Body of pancreas (tissue), 4 donors: ENCODE measurements at regions not wholly inside any gene's neighbourhood (a gene's known extent, or its start where the extent isn't known, plus 50 kb on each side); places are given as distances from the start of the nearest gene placed in this dataset.

Experiments
- ATAC-seq: fragments of 150-250 bp; one replicate; pipeline ENCODE4 v1.9.1; 2016
- DNase-seq, 4 donors: peaks; one replicate each; pipeline ENCODE4 v3.0.0-alpha.2; 2019
- H3K27ac ChIP-seq, 4 donors: fragments of 200-600 bp; sonication (generic); 1 replicate in 3 of 4; 2 replicates in 1 of 4; pipeline versions ENCODE4 v1.5.1 to v1.6.1; 2016 to 2019; ENCODE audit warnings: mild to moderate bottlenecking in 1 of 4, mixed read lengths in 1 of 4, moderate library complexity in 1 of 4
- H3K27me3 ChIP-seq, 2 donors: fragments of 200-600 bp; sonication (generic); one replicate each; pipeline ENCODE4 v1.6.0; 2016; ENCODE audit warnings: mild to moderate bottlenecking in 1 of 2
- H3K36me3 ChIP-seq, 2 donors: fragments of 200-600 bp; sonication (generic); replicated peaks in 1 of 2; 2 replicates each; pipeline ENCODE4 v1.5.1; 2016; ENCODE audit warnings: low read depth in 2 of 2; ENCODE audit not compliant: insufficient read depth in 1 of 2
- H3K4me1 ChIP-seq: fragments of 200-600 bp; sonication (generic); one replicate; pipeline ENCODE4 v1.6.0; 2016
- H3K4me3 ChIP-seq, 2 donors: fragments of 200-600 bp; sonication (generic); 1 replicate in 1 of 2; 2 replicates in 1 of 2; pipeline ENCODE4 v1.5.1; 2016 to 2019
- H3K9me3 ChIP-seq, 3 donors: fragments of 200-600 bp; sonication (generic); 1 replicate in 2 of 3; 2 replicates in 1 of 3; pipeline ENCODE4 v1.5.1; 2016
- CTCF ChIP-seq, 7 experiments: fragments of 450-650 bp in 4 of 7; fragments of 200-600 bp in 3 of 7; sonication (generic) in 3 of 7; IDR thresholded peaks; one replicate each; pipeline ENCODE4 v1.5.1; 2016 to 2019; ENCODE audit warnings: antibody characterized with exemption in 7 of 7
- POLR2A ChIP-seq, 3 donors: fragments of 450-650 bp; IDR thresholded peaks; one replicate each; pipeline ENCODE4 v1.6.1; 2016; ENCODE audit warnings: antibody characterized with exemption in 3 of 3, mild to moderate bottlenecking in 2 of 3
- WGBS, 2 donors: methylation state at CpG; one replicate each; pipeline ENCODE4 v1.1.5; 2017; 5-methylcytosine and 5-hydroxymethylcytosine counted together
- intact Hi-C: fragments of 100-400 bp; cut with DNase I; formaldehyde crosslinking; loops from one replicate; pipeline ENCODE4 v1.15.1; 2023

- intact Hi-C loops = no loop called here
- ATAC-seq = no peak
Observed at GRCh38 chr3:34102288-34102687, 303.9 kb downstream of the PDCD6IP start.

GRCh38 chr3:34106379-34106778, 307.9 kb downstream of the PDCD6IP start:
- Histone ChIP-seq H3K4me1 (no peaks in the 10 kb centered on the region), H3K9me3 (no peaks in the 10 kb centered on the region), H3K36me3 (no peaks in the 10 kb centered on the region), H3K4me3 (no peak overlapping the region), H3K27me3 (no peaks in the 10 kb centered on the region), H3K27ac (no peak overlapping the region)
- DNase-seq (no peak), ATAC-seq (no peak)
- intact Hi-C loops = no loop called here
- WGBS, 2 donors = 57 to 61% methylated on average over 3 of the region's 3 CpGs
- no peak for TF ChIP-seq POLR2A (IDR thresholded peaks at IDR 0.05)
- TF ChIP-seq CTCF (IDR thresholded peaks at IDR 0.05) = no peak

More at GRCh38 chr3:34102288-34102687, 303.9 kb downstream of the PDCD6IP start:
- Histone ChIP-seq H3K36me3 (no peaks in the 10 kb centered on the region), H3K4me1 (no peaks in the 10 kb centered on the region), H3K27ac (no peak overlapping the region), H3K4me3 (no peak overlapping the region), H3K27me3 (no peaks in the 10 kb centered on the region), H3K9me3 (no peaks in the 10 kb centered on the region)
- 73 to 75% methylated on average over 4 of the region's 4 CpGs for WGBS, 2 donors
- DNase-seq = no peak
- no peak for TF ChIP-seq CTCF (IDR thresholded peaks at IDR 0.05)

- DNase-seq (peak in 1 of 4 donors; percentile 6), ATAC-seq (no peak)
- no peak overlapping the region for H3K4me3 ChIP-seq
- 37 to 44% methylated on average over 2 of the region's 2 CpGs for WGBS, 2 donors
- H3K27ac ChIP-seq = no peak overlapping the region
- no peaks in the 10 kb centered on the region for H3K9me3 ChIP-seq
- no peaks in the 10 kb centered on the region for H3K4me1 ChIP-seq
- TF ChIP-seq POLR2A (IDR thresholded peaks at IDR 0.05) (no peak), CTCF (IDR thresholded peaks at IDR 0.05) (peak in 2 of 7 experiments; percentile 3 to 13)
- intact Hi-C loops = no loop called here
- H3K27me3 ChIP-seq = no peaks in the 10 kb centered on the region
- H3K36me3 ChIP-seq = no peaks in the 10 kb centered on the region
Observed at GRCh38 chr3:34106879-34107278, 308.4 kb downstream of the PDCD6IP start.

- H3K36me3 ChIP-seq = no peaks in the 10 kb centered on the region
- H3K9me3 ChIP-seq = no peaks in the 10 kb centered on the region
- WGBS, 2 donors = 46 to 59% methylated on average over 4 of the region's 4 CpGs
- intact Hi-C loops = no loop called here
- DNase-seq (no peak), ATAC-seq (no peak)
- no peak overlapping the region for H3K4me3 ChIP-seq
- no peak for TF ChIP-seq CTCF (IDR thresholded peaks at IDR 0.05)
- no peak for TF ChIP-seq POLR2A (IDR thresholded peaks at IDR 0.05)
- H3K27ac ChIP-seq = no peak overlapping the region
- no peaks in the 10 kb centered on the region for H3K4me1 ChIP-seq
- no peaks in the 10 kb centered on the region for H3K27me3 ChIP-seq
Observed at GRCh38 chr3:34107669-34108068, 309.2 kb downstream of the PDCD6IP start.

GRCh38 chr3:34109021-34109420, 310.6 kb downstream of the PDCD6IP start:
- Histone ChIP-seq H3K9me3 (no peaks in the 10 kb centered on the region), H3K27ac (no peak overlapping the region), H3K4me1 (no peaks in the 10 kb centered on the region), H3K36me3 (no peaks in the 10 kb centered on the region), H3K27me3 (no peaks in the 10 kb centered on the region), H3K4me3 (no peak overlapping the region)
- ATAC-seq (no peak), DNase-seq (no peak)
- intact Hi-C loops = no loop called here
- WGBS, 2 donors = 40 to 82% methylated on average over 1 of the region's 1 CpG
- TF ChIP-seq CTCF (IDR thresholded peaks at IDR 0.05) (no peak), POLR2A (IDR thresholded peaks at IDR 0.05) (no peak)
